ENCODE measurements at regions not wholly inside any gene's neighbourhood (a gene's known extent, or its start where the extent isn't known, plus 50 kb on each side); places are given as distances from the start of the nearest gene placed in this dataset.

GRCh38 chr1:229928767-229929166 lies 138.3 kb upstream of the GALNT2 start:
- no peak for TF ChIP-seq CTCF (IDR thresholded peaks at IDR 0.05)
- no peak for TF ChIP-seq POLR2A (IDR thresholded peaks at IDR 0.05)

Data from uterus (tissue), 2 donors.